SK-N-SH (cell line): ENCODE measurements at regions not wholly inside any gene's neighbourhood (a gene's known extent, or its start where the extent isn't known, plus 50 kb on each side); places are given as distances from the start of the nearest gene placed in this dataset.

Experiments
- FOXM1 ChIP-seq: IDR thresholded peaks from 2 replicates; pipeline ENCODE4 v1.4.0; 2012; ENCODE audit warnings: low read depth, mild to moderate bottlenecking
- JUND ChIP-seq: IDR thresholded peaks from 2 replicates; pipeline ENCODE4 v1.4.0; 2012
- MXI1 ChIP-seq: IDR thresholded peaks from 2 replicates; pipeline ENCODE4 v1.6.1; 2012; ENCODE audit warnings: mild to moderate bottlenecking, low read depth, low read length, improper control_type of control experiment
- NFIC ChIP-seq: IDR thresholded peaks from 2 replicates; pipeline ENCODE4 v1.4.0; 2012; ENCODE audit warnings: borderline replicate concordance
- RAD21 ChIP-seq: IDR thresholded peaks from 2 replicates; pipeline ENCODE4 v1.6.1; 2012; ENCODE audit warnings: mild to moderate bottlenecking, low read length
- SMC3 ChIP-seq: IDR thresholded peaks from 2 replicates; pipeline ENCODE4 v1.6.1; 2012; ENCODE audit warnings: low read depth, low read length, improper control_type of control experiment
- TCF12 ChIP-seq: IDR thresholded peaks from 2 replicates; pipeline ENCODE4 v1.4.0; 2012
- TEAD4 ChIP-seq: IDR thresholded peaks from 2 replicates; pipeline ENCODE4 v1.4.0; 2012; ENCODE audit warnings: mild to moderate bottlenecking, borderline replicate concordance; ENCODE audit not compliant: insufficient read depth
- YY1 ChIP-seq: IDR thresholded peaks from 2 replicates; pipeline ENCODE4 v1.4.0; 2012; ENCODE audit warnings: low read depth, mild to moderate bottlenecking
- TF ChIP-seq, protein P1 (sequence below): fragments of 200-600 bp; sonication (generic); IDR thresholded peaks from 2 replicates; pipeline ENCODE4 v1.6.1; 2017; ENCODE audit warnings: antibody characterized with exemption, mild to moderate bottlenecking, moderate library complexity
- TF ChIP-seq, protein P2 (sequence below): IDR thresholded peaks from 2 replicates; pipeline ENCODE4 v1.4.0; 2012; ENCODE audit warnings: low read depth, borderline replicate concordance

DNA sequence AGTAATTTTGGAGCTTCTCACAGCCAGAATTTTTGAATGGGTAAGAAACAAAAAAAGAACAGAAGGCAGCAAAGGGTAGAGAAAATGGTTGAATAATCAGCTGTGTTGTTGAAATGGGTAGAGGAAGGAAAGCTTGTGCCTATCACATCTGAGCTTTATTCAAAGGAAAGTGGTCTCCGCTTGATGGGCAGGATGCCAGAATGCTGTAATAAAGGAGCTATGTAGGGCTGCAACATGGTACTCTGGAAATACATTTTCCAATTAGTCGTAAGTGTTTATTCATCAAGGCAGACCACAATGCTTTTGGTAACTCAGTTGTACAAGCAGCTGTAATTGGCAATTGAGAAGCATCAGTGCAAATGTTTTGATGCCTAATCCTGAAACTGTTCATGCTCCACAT, 196.9 kb downstream of the ICOS start:
- TF ChIP-seq, protein P1, sequence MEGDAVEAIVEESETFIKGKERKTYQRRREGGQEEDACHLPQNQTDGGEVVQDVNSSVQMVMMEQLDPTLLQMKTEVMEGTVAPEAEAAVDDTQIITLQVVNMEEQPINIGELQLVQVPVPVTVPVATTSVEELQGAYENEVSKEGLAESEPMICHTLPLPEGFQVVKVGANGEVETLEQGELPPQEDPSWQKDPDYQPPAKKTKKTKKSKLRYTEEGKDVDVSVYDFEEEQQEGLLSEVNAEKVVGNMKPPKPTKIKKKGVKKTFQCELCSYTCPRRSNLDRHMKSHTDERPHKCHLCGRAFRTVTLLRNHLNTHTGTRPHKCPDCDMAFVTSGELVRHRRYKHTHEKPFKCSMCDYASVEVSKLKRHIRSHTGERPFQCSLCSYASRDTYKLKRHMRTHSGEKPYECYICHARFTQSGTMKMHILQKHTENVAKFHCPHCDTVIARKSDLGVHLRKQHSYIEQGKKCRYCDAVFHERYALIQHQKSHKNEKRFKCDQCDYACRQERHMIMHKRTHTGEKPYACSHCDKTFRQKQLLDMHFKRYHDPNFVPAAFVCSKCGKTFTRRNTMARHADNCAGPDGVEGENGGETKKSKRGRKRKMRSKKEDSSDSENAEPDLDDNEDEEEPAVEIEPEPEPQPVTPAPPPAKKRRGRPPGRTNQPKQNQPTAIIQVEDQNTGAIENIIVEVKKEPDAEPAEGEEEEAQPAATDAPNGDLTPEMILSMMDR, result no peak
- TF ChIP-seq SMC3, result no peak
- no peak for TF ChIP-seq JUND
- TF ChIP-seq TCF12, result no peak
- TF ChIP-seq NFIC, result no peak
- no peak for TF ChIP-seq FOXM1
- TF ChIP-seq, protein P2, sequence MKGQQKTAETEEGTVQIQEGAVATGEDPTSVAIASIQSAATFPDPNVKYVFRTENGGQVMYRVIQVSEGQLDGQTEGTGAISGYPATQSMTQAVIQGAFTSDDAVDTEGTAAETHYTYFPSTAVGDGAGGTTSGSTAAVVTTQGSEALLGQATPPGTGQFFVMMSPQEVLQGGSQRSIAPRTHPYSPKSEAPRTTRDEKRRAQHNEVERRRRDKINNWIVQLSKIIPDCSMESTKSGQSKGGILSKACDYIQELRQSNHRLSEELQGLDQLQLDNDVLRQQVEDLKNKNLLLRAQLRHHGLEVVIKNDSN, result no peak
- no peak for TF ChIP-seq RAD21
- no peak for TF ChIP-seq YY1
- TF ChIP-seq TEAD4, result no peak
- TF ChIP-seq MXI1, result no peak
